GM13977 (cell line): ENCODE measurements at regions not wholly inside any gene's neighbourhood (a gene's known extent, or its start where the extent isn't known, plus 50 kb on each side); places are given as distances from the start of the nearest gene placed in this dataset.

Experiments used
- DNase-seq: peaks from one replicate; pipeline ENCODE4 v3.0.0; 2012; ENCODE audit warnings: low spot score
- in situ Hi-C: fragments of 300-500 bp; cut with MboI; formaldehyde crosslinking; loops from one replicate; pipeline ENCODE4 v1.12.0; 2022; ENCODE audit warnings: low sequenced_read_pairs, low pct_unique_long_range_greater_than_20kb, mixed read lengths, inconsistent platforms; ENCODE audit not compliant: unreplicated experiment
- TF ChIP-seq, protein P1 (sequence below): IDR thresholded peaks from 2 replicates; pipeline ENCODE4 v1.5.1; 2012; ENCODE audit warnings: mild to moderate bottlenecking, control low read depth; ENCODE audit not compliant: insufficient read depth; ENCODE audit errors: extremely low read depth, missing control alignments

GRCh38 chr11:112753706-112754105 is 207.5 kb upstream of the NCAM1 start:
- no peak for DNase-seq
- in situ Hi-C loops: no loop called here

GRCh38 chr11:112759418-112759817 is 201.8 kb upstream of the NCAM1 start:
- TF ChIP-seq, protein P1, sequence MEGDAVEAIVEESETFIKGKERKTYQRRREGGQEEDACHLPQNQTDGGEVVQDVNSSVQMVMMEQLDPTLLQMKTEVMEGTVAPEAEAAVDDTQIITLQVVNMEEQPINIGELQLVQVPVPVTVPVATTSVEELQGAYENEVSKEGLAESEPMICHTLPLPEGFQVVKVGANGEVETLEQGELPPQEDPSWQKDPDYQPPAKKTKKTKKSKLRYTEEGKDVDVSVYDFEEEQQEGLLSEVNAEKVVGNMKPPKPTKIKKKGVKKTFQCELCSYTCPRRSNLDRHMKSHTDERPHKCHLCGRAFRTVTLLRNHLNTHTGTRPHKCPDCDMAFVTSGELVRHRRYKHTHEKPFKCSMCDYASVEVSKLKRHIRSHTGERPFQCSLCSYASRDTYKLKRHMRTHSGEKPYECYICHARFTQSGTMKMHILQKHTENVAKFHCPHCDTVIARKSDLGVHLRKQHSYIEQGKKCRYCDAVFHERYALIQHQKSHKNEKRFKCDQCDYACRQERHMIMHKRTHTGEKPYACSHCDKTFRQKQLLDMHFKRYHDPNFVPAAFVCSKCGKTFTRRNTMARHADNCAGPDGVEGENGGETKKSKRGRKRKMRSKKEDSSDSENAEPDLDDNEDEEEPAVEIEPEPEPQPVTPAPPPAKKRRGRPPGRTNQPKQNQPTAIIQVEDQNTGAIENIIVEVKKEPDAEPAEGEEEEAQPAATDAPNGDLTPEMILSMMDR: no peak
- DNase-seq: no peak
- in situ Hi-C loops: no loop called here

More at GRCh38 chr11:112753706-112754105, 207.5 kb upstream of the NCAM1 start:
- TF ChIP-seq, protein P1: no peak

DNA sequence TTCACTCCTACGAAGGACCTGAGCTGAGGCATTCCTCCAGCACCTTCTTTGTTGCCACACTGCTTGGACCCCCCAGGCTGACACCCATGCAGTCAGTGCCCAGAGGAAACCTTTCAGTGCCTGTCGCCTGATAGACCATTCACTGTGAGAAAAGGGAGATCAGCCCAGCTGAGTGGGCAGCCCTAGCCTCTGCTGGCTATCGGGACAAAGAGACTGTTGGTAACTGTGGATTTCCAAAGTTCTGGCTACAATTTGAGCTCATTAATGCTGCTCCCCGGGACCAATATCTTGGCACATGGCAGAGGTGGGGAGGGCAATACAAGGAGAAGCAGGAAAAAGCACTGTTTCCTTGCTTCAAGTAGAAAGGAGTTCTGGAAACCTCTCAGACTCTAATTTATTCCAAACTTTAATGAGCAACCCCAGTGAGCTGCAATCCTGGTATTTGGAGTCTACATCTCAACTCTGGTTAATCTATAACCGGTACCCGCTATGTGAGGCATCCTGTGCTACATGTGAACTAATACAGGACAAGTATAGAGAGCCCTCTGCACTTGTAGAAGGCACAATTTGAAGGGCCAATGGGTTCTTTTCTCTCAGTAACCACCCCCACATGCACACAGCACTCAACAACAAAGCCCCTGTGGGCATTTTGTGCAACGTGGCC is 200.7 kb upstream of the NCAM1 start:
- DNase-seq: no peak
- TF ChIP-seq, protein P1: no peak
- in situ Hi-C loops: no loop called here

- DNase-seq: no peak
- in situ Hi-C loops: no loop called here
Measured at GRCh38 chr11:112761911-112762706, 199.1 kb upstream of the NCAM1 start.

GRCh38 chr11:112762707-112763090 is 198.5 kb upstream of the NCAM1 start:
- TF ChIP-seq, protein P1: no peak
- no peak for DNase-seq
- in situ Hi-C loops: no loop called here

More at GRCh38 chr11:112761911-112762706, 199.1 kb upstream of the NCAM1 start:
- TF ChIP-seq, protein P1: no peak

GRCh38 chr11:112765337-112765736 is 195.9 kb upstream of the NCAM1 start:
- TF ChIP-seq, protein P1: no peak
- no peak for DNase-seq
- in situ Hi-C loops: no loop called here
